Right atrium auricular region (tissue), 2 donors: ENCODE measurements at regions not wholly inside any gene's neighbourhood (a gene's known extent, or its start where the extent isn't known, plus 50 kb on each side); places are given as distances from the start of the nearest gene placed in this dataset.

Experiments
- DNase-seq: peaks from one replicate; pipeline ENCODE4 v3.0.0-alpha.2; 2019; ENCODE audit warnings: low spot score
- H3K27ac ChIP-seq, 2 donors: fragments of 200-600 bp; sonication (generic); 1 replicate in 1 of 2; 2 replicates in 1 of 2; pipeline ENCODE4 v1.5.1; 2016 to 2019
- H3K27me3 ChIP-seq, 2 donors: fragments of 200-600 bp; sonication (generic); one replicate each; pipeline versions ENCODE4 v1.5.1 to v1.6.0; 2017 to 2019
- H3K36me3 ChIP-seq: fragments of 200-600 bp; sonication (generic); one replicate; pipeline ENCODE4 v1.5.1; 2016
- H3K4me1 ChIP-seq, 2 donors: fragments of 200-600 bp; sonication (generic); one replicate each; pipeline versions ENCODE4 v1.5.1 to v1.6.0; 2017 to 2019
- H3K4me3 ChIP-seq, 2 donors: fragments of 200-600 bp; sonication (generic); 1 replicate in 1 of 2; 2 replicates in 1 of 2; pipeline ENCODE4 v1.5.1; 2017 to 2019; ENCODE audit warnings: mild to moderate bottlenecking in 1 of 2, moderate library complexity in 1 of 2
- H3K9me3 ChIP-seq, 2 donors: fragments of 200-600 bp; sonication (generic); one replicate each; pipeline ENCODE4 v1.5.1; 2019
- TF ChIP-seq, protein P1 (sequence below), 2 donors: fragments of 200-600 bp; sonication (generic); IDR thresholded peaks; one replicate each; pipeline ENCODE4 v1.5.1; 2019; ENCODE audit warnings: antibody characterized with exemption in 2 of 2

DNA sequence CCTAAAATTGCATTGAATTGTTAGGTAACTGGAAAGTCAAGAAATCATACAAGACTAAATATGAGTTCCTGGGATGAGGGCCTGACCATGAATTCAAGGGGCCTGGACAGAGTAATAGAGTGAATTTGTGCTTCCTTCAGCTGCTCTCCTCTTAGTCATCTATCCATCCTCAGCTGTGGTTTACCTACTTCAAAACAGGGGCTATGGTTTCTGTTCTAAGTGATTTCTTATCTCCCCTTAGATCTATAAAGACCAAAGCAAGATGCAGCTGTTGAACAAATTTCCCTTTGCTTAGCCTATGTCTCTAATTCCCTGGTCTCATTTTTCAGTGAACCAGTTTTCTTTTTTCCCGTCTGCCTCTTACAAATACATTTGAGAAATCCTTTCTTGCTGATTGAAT, 428.5 kb downstream of the FAM181B start:
- H3K27ac ChIP-seq: no peak overlapping the region
- no peaks in the 10 kb centered on the region for H3K36me3 ChIP-seq
- no peak for DNase-seq
- no peaks in the 10 kb centered on the region for H3K27me3 ChIP-seq
- no peak overlapping the region for H3K4me3 ChIP-seq
- TF ChIP-seq, protein P1, sequence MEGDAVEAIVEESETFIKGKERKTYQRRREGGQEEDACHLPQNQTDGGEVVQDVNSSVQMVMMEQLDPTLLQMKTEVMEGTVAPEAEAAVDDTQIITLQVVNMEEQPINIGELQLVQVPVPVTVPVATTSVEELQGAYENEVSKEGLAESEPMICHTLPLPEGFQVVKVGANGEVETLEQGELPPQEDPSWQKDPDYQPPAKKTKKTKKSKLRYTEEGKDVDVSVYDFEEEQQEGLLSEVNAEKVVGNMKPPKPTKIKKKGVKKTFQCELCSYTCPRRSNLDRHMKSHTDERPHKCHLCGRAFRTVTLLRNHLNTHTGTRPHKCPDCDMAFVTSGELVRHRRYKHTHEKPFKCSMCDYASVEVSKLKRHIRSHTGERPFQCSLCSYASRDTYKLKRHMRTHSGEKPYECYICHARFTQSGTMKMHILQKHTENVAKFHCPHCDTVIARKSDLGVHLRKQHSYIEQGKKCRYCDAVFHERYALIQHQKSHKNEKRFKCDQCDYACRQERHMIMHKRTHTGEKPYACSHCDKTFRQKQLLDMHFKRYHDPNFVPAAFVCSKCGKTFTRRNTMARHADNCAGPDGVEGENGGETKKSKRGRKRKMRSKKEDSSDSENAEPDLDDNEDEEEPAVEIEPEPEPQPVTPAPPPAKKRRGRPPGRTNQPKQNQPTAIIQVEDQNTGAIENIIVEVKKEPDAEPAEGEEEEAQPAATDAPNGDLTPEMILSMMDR (IDR thresholded peaks at IDR 0.05): no peak
- no peaks in the 10 kb centered on the region for H3K9me3 ChIP-seq
- H3K4me1 ChIP-seq: no peaks in the 10 kb centered on the region

DNA sequence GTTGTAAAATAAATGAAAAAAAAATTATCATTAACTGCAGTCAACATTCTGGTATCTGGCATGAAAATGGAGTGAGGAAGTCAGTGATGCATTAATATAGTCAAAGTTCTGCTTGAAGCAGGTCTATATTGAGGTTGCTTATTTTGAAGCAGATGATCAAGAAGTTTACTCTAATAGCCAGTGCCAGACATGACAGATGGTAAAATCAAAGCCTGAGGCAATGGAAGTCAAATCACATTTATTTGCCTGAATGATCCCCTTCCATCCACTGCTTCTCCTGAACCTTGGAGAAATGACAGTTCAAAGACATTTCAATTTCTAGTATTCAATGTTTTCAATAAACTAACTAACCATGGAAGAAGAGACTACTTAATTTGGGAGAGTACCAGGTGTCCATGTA, 430.0 kb downstream of the FAM181B start:
- Histone ChIP-seq H3K4me3 (no peak overlapping the region), H3K27ac (no peak overlapping the region), H3K36me3 (no peaks in the 10 kb centered on the region), H3K27me3 (no peaks in the 10 kb centered on the region), H3K4me1 (no peaks in the 10 kb centered on the region), H3K9me3 (no peaks in the 10 kb centered on the region)
- TF ChIP-seq, protein P1 (IDR thresholded peaks at IDR 0.05): no peak
- DNase-seq: no peak

DNA sequence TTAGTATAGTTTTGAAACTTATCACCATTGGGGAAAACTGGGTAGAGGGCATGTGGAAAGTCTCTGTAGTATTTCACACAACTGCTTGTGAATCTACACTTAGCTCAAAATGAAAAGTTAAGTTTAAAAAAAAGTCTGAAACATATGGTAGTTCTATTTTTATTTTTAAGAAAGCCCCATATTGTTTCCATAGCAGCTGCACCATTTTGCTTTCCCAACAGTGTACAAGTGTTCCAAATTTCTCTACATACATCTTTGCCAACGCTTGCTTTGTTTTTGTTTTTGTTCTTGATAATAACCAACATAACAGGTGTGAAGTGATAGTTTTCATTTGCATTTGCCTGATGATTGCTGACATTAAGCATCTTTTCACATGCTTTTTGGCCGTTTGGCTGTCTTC, 445.2 kb downstream of the FAM181B start:
- no peak overlapping the region for H3K4me3 ChIP-seq
- DNase-seq: no peak
- H3K9me3 ChIP-seq: peaks cover 0 to 9% of the 10 kb centered on the region in 2 donors
- TF ChIP-seq, protein P1 (IDR thresholded peaks at IDR 0.05): no peak
- H3K27ac ChIP-seq: no peak overlapping the region
- H3K27me3 ChIP-seq: no peaks in the 10 kb centered on the region
- H3K36me3 ChIP-seq: no peaks in the 10 kb centered on the region
- H3K4me1 ChIP-seq: no peaks in the 10 kb centered on the region

DNA sequence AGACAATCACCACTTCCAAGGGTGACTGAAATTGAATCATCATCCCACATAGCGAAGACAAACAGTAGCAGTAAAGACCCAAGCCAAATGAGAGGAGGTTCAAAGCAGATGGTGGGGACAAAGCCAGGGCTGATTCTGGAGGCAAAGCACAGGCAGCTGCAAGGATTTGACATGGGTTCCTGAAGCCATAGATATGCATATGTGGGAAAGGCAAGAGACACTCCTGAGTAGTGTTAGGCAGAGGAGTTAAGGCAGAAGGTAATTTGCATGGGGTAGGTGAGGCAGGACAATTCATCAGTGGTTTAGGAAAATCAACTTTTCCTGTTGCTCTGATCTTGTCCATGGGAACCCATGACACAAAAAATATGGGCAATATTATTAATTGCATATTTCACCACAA, 462.8 kb downstream of the FAM181B start:
- H3K4me3 ChIP-seq: no peak overlapping the region
- no peak overlapping the region for H3K27ac ChIP-seq
- no peaks in the 10 kb centered on the region for H3K36me3 ChIP-seq
- no peaks in the 10 kb centered on the region for H3K9me3 ChIP-seq
- DNase-seq: no peak
- no peaks in the 10 kb centered on the region for H3K27me3 ChIP-seq
- no peaks in the 10 kb centered on the region for H3K4me1 ChIP-seq
- TF ChIP-seq, protein P1 (IDR thresholded peaks at IDR 0.05): no peak

DNA sequence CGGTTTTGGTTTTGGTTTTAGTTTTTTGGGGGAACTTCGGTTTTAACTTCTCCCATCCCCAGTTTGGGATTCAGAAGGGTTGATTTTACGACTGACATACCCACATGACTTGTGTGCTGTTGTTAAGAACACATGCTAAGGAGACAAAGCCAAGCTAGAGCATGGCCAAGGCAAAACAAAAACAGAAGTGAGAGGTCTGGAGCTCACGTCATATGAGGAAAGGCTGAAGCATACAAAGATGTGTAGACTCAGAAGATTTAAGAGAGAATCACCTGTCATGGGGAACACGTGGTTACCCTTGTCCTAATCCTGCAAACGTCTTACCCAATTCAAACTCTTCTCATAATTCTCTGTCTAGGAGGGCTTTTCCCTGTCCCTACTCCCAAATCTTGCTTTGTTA, 465.0 kb downstream of the FAM181B start:
- no peak overlapping the region for H3K4me3 ChIP-seq
- H3K4me1 ChIP-seq: no peaks in the 10 kb centered on the region
- TF ChIP-seq, protein P1 (IDR thresholded peaks at IDR 0.05): no peak
- no peak for DNase-seq
- H3K9me3 ChIP-seq: no peaks in the 10 kb centered on the region
- H3K27ac ChIP-seq: no peak overlapping the region
- no peaks in the 10 kb centered on the region for H3K36me3 ChIP-seq
- no peaks in the 10 kb centered on the region for H3K27me3 ChIP-seq

DNA sequence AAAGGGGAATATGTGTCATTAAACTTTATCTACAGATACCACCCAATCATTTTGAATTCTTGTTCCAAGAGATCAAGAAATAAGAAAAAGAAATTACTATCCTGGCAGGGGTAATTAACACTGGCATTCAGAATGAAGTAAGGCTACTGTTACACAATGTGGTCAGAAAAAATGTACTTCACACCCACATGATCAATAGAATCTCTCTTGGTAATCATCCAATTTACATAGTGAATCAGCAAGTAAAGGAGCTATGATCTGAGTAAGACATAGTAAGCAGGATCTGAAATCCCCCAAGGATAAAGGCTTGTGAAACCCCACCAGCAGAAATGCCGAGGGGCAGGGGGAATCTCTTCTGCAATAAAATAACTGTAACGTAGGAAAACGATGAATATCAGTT, 466.5 kb downstream of the FAM181B start:
- no peak overlapping the region for H3K4me3 ChIP-seq
- H3K9me3 ChIP-seq: no peaks in the 10 kb centered on the region
- TF ChIP-seq, protein P1 (IDR thresholded peaks at IDR 0.05): no peak
- H3K27ac ChIP-seq: no peak overlapping the region
- H3K27me3 ChIP-seq: no peaks in the 10 kb centered on the region
- DNase-seq: no peak
- H3K36me3 ChIP-seq: no peaks in the 10 kb centered on the region
- no peaks in the 10 kb centered on the region for H3K4me1 ChIP-seq
